Erythroblast (primary cell): ENCODE measurements at regions not wholly inside any gene's neighbourhood (a gene's known extent, or its start where the extent isn't known, plus 50 kb on each side); places are given as distances from the start of the nearest gene placed in this dataset.

Experiments used
- GATA1 ChIP-seq: IDR thresholded peaks from 2 replicates; pipeline ENCODE4 v1.6.1; 2011; ENCODE audit warnings: low read depth, mild to moderate bottlenecking, control low read depth, low read length, moderate library complexity
- POLR2A ChIP-seq: IDR thresholded peaks from 2 replicates; pipeline ENCODE4 v1.6.1; 2011; ENCODE audit warnings: mild to moderate bottlenecking, low read length

DNA sequence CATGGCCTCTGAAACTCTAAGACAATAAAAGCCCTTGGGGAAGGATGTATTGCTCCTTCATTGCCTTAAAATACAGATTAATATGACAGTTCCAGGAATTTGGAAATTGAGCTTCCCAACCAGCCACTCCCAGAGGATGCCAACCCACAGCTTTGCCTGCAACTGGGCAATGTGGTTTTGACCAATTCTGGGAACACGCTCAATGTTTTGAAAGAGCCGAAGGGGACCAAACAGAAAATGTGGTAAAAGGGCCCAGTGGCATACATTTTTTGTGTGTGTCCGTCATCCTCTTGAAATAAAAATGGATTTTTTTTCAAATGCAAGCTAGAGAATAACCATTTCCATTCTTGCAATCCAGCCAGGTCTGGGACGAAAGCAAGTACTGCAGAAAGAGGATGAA lies 88.3 kb upstream of the PLEKHG7 start:
- TF ChIP-seq POLR2A: no peak
- no peak for TF ChIP-seq GATA1
